ENCODE measurements at regions not wholly inside any gene's neighbourhood (a gene's known extent, or its start where the extent isn't known, plus 50 kb on each side); places are given as distances from the start of the nearest gene placed in this dataset.

- no peak for ATAC-seq
- Mint-ChIP-seq H3K36me3 (no peaks in the 10 kb centered on the region), H3K27me3 (no peaks in the 10 kb centered on the region), H3K27ac (no peak overlapping the region), H3K9me3 (no peaks in the 10 kb centered on the region), H3K4me3 (no peak overlapping the region), H3K4me1 (no peaks in the 10 kb centered on the region)
Measured at GRCh38 chr11:28673691-28674432, 565.7 kb downstream of the METTL15 start.

GRCh38 chr11:28671274-28671673 lies 563.1 kb downstream of the METTL15 start:
- H3K4me3 Mint-ChIP-seq, result no peak overlapping the region
- H3K9me3 Mint-ChIP-seq, result no peaks in the 10 kb centered on the region
- ATAC-seq, result no peak
- H3K36me3 Mint-ChIP-seq, result no peaks in the 10 kb centered on the region
- no peaks in the 10 kb centered on the region for H3K4me1 Mint-ChIP-seq
- H3K27ac Mint-ChIP-seq, result no peak overlapping the region
- H3K27me3 Mint-ChIP-seq, result no peaks in the 10 kb centered on the region

GRCh38 chr11:28666632-28667031 lies 558.4 kb downstream of the METTL15 start:
- Mint-ChIP-seq H3K4me3 (no peak overlapping the region), H3K9me3 (no peaks in the 10 kb centered on the region), H3K4me1 (no peaks in the 10 kb centered on the region), H3K27me3 (no peaks in the 10 kb centered on the region), H3K36me3 (no peaks in the 10 kb centered on the region), H3K27ac (no peak overlapping the region)
- ATAC-seq, result no peak

- Mint-ChIP-seq H3K27me3 (no peaks in the 10 kb centered on the region), H3K9me3 (no peaks in the 10 kb centered on the region), H3K4me1 (no peaks in the 10 kb centered on the region), H3K36me3 (no peaks in the 10 kb centered on the region), H3K27ac (no peak overlapping the region), H3K4me3 (no peak overlapping the region)
- ATAC-seq, result no peak
Measured at GRCh38 chr11:28659716-28660348, 551.6 kb downstream of the METTL15 start.

GRCh38 chr11:28657378-28658030 lies 549.3 kb downstream of the METTL15 start:
- Mint-ChIP-seq H3K4me1 (no peaks in the 10 kb centered on the region), H3K27me3 (no peaks in the 10 kb centered on the region), H3K27ac (no peak overlapping the region), H3K4me3 (no peak overlapping the region), H3K9me3 (no peaks in the 10 kb centered on the region), H3K36me3 (no peaks in the 10 kb centered on the region)
- ATAC-seq, result no peak

- Mint-ChIP-seq H3K4me3 (no peak overlapping the region), H3K4me1 (no peaks in the 10 kb centered on the region), H3K27ac (no peak overlapping the region), H3K9me3 (peaks cover 3% of the 10 kb centered on the region), H3K36me3 (no peaks in the 10 kb centered on the region), H3K27me3 (no peaks in the 10 kb centered on the region)
- no peak for ATAC-seq
Measured at GRCh38 chr11:28654191-28654590, 546.0 kb downstream of the METTL15 start.

- H3K9me3 Mint-ChIP-seq, result peaks cover 6% of the 10 kb centered on the region
- no peak overlapping the region for H3K27ac Mint-ChIP-seq
- H3K4me1 Mint-ChIP-seq, result no peaks in the 10 kb centered on the region
- ATAC-seq, result no peak
- H3K36me3 Mint-ChIP-seq, result no peaks in the 10 kb centered on the region
- no peaks in the 10 kb centered on the region for H3K27me3 Mint-ChIP-seq
- no peak overlapping the region for H3K4me3 Mint-ChIP-seq
Measured at GRCh38 chr11:28649922-28650321, 541.7 kb downstream of the METTL15 start.

GRCh38 chr11:28636566-28636965 lies 528.4 kb downstream of the METTL15 start:
- H3K4me3 Mint-ChIP-seq, result no peak overlapping the region
- no peak overlapping the region for H3K27ac Mint-ChIP-seq
- no peaks in the 10 kb centered on the region for H3K36me3 Mint-ChIP-seq
- no peaks in the 10 kb centered on the region for H3K27me3 Mint-ChIP-seq
- no peaks in the 10 kb centered on the region for H3K4me1 Mint-ChIP-seq
- no peaks in the 10 kb centered on the region for H3K9me3 Mint-ChIP-seq
- ATAC-seq, result no peak

- H3K4me3 Mint-ChIP-seq, result no peak overlapping the region
- H3K27me3 Mint-ChIP-seq, result no peaks in the 10 kb centered on the region
- no peaks in the 10 kb centered on the region for H3K9me3 Mint-ChIP-seq
- no peaks in the 10 kb centered on the region for H3K4me1 Mint-ChIP-seq
- H3K27ac Mint-ChIP-seq, result no peak overlapping the region
- no peak for ATAC-seq
- H3K36me3 Mint-ChIP-seq, result no peaks in the 10 kb centered on the region
Measured at GRCh38 chr11:28636033-28636432, 527.8 kb downstream of the METTL15 start.

GRCh38 chr11:28632338-28632737 lies 524.1 kb downstream of the METTL15 start:
- Mint-ChIP-seq H3K36me3 (no peaks in the 10 kb centered on the region), H3K27me3 (no peaks in the 10 kb centered on the region), H3K4me3 (no peak overlapping the region), H3K4me1 (no peaks in the 10 kb centered on the region), H3K27ac (no peak overlapping the region), H3K9me3 (no peaks in the 10 kb centered on the region)
- no peak for ATAC-seq

- H3K4me1 Mint-ChIP-seq, result no peaks in the 10 kb centered on the region
- no peaks in the 10 kb centered on the region for H3K27me3 Mint-ChIP-seq
- no peaks in the 10 kb centered on the region for H3K36me3 Mint-ChIP-seq
- no peak overlapping the region for H3K4me3 Mint-ChIP-seq
- H3K9me3 Mint-ChIP-seq, result no peaks in the 10 kb centered on the region
- ATAC-seq, result no peak
- no peak overlapping the region for H3K27ac Mint-ChIP-seq
Measured at GRCh38 chr11:28631148-28631547, 523.0 kb downstream of the METTL15 start.

- Mint-ChIP-seq H3K4me3 (no peak overlapping the region), H3K27ac (no peak overlapping the region), H3K9me3 (no peaks in the 10 kb centered on the region), H3K36me3 (no peaks in the 10 kb centered on the region), H3K27me3 (no peaks in the 10 kb centered on the region), H3K4me1 (no peaks in the 10 kb centered on the region)
- ATAC-seq, result no peak
Measured at GRCh38 chr11:28629235-28629634, 521.0 kb downstream of the METTL15 start.

GRCh38 chr11:28628412-28628811 lies 520.2 kb downstream of the METTL15 start:
- Mint-ChIP-seq H3K27me3 (no peaks in the 10 kb centered on the region), H3K4me1 (no peaks in the 10 kb centered on the region), H3K27ac (no peak overlapping the region), H3K4me3 (no peak overlapping the region), H3K36me3 (no peaks in the 10 kb centered on the region), H3K9me3 (no peaks in the 10 kb centered on the region)
- no peak for ATAC-seq

GRCh38 chr11:28627690-28628255 lies 519.6 kb downstream of the METTL15 start:
- ATAC-seq, result no peak
- H3K9me3 Mint-ChIP-seq, result no peaks in the 10 kb centered on the region
- H3K27ac Mint-ChIP-seq, result no peak overlapping the region
- no peaks in the 10 kb centered on the region for H3K36me3 Mint-ChIP-seq
- H3K27me3 Mint-ChIP-seq, result no peaks in the 10 kb centered on the region
- no peaks in the 10 kb centered on the region for H3K4me1 Mint-ChIP-seq
- H3K4me3 Mint-ChIP-seq, result no peak overlapping the region

- H3K27ac Mint-ChIP-seq, result no peak overlapping the region
- ATAC-seq, result no peak
- H3K9me3 Mint-ChIP-seq, result no peaks in the 10 kb centered on the region
- no peaks in the 10 kb centered on the region for H3K27me3 Mint-ChIP-seq
- H3K4me1 Mint-ChIP-seq, result no peaks in the 10 kb centered on the region
- H3K36me3 Mint-ChIP-seq, result no peaks in the 10 kb centered on the region
- no peak overlapping the region for H3K4me3 Mint-ChIP-seq
Measured at GRCh38 chr11:28625532-28625931, 517.3 kb downstream of the METTL15 start.

GRCh38 chr11:28621753-28622152 lies 513.6 kb downstream of the METTL15 start:
- peak; percentile 40 for ATAC-seq
- no peaks in the 10 kb centered on the region for H3K4me1 Mint-ChIP-seq
- no peak overlapping the region for H3K27ac Mint-ChIP-seq
- no peaks in the 10 kb centered on the region for H3K9me3 Mint-ChIP-seq
- no peak overlapping the region for H3K4me3 Mint-ChIP-seq
- H3K36me3 Mint-ChIP-seq, result no peaks in the 10 kb centered on the region
- no peaks in the 10 kb centered on the region for H3K27me3 Mint-ChIP-seq
